HG03159 (cell line): ENCODE measurements at regions not wholly inside any gene's neighbourhood (a gene's known extent, or its start where the extent isn't known, plus 50 kb on each side); places are given as distances from the start of the nearest gene placed in this dataset.
"Not testable (repeated sequence)": the region's sequence is repeated elsewhere in the genome, so short reads cannot be mapped to it uniquely, and the experiment has no call there.

Source experiments
- ATAC-seq: cut with Tn5 transposase; IDR thresholded peaks from one replicate; pipeline ENCODE4 v1.9.1; 2021; ENCODE audit warnings: mild to moderate bottlenecking, moderate library complexity; ENCODE audit not compliant: unreplicated experiment

DNA sequence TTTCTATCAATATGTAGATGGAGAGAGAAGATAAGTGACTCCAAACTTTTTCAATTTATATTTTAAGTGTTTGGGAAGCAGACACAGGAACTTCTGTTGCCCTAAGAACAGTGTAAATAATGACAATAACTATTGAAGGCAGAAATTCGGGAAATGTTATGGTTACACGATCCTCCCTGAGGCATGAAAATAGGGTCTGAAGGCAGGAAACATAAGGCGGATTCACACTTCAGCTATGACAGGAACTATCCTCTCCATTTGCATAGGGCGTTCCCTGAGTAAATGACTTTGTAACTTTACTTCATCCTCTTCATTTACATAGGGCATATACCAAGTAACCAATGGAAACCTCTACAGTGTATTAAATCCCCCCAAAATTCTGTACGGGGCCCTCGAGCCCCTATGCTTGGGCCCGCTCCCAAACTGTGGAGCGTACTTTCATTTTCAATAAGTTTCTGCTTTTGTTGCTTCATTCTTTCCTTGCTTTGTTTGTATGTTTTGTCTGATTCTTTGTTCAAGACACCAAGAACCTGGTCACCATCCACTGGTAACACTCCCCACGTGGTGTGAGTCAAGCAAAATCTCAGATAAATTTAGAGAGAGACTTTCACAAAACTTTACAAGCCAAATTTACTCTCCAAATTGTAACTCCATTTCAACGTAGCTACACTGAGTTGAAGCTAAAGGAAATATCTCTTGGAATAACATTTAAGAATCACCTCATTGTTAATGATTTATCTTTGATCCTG, 2504.3 kb downstream of the ARAP2 start:
- ATAC-seq: no peak

DNA sequence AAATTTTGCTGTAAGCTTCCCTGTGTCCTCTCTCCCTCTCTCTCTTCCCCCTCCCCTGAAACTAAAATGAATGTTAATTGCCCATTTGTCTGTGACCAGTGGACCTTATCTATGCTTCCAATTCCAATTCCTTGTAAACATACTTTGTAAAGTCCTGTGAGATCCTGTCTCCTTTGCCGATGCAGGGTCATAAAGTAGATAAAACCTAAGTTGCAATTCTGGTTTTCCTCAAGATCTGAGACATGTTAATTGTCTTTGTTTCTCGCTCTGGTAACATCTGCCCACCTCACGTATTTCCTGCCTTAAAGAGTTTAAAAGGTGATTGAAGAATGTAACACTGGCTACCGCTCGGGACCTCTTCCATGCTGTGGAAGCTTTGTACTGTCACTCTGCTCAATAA, 2503.4 kb downstream of the ARAP2 start:
- not testable (repeated sequence) for ATAC-seq

DNA sequence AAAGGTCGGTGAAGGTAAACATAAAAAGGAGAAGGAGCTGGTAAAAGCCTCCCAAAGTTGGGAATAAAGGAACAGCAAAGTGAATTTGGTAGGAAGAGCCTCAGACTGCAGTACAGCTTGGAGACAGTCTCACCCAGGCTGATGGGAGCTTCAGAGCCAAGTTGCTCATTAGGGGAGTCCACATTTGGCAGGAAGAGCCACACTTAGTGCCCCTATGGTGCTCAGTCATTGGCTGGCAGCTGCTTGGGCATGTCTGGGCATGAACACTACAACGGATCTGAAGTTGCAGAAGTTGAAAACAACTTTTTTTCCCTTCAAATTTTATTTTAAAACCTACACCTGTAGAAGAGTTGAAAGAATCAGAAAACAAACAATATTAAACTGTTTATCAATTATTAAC, 2497.3 kb downstream of the ARAP2 start:
- ATAC-seq: no peak

DNA sequence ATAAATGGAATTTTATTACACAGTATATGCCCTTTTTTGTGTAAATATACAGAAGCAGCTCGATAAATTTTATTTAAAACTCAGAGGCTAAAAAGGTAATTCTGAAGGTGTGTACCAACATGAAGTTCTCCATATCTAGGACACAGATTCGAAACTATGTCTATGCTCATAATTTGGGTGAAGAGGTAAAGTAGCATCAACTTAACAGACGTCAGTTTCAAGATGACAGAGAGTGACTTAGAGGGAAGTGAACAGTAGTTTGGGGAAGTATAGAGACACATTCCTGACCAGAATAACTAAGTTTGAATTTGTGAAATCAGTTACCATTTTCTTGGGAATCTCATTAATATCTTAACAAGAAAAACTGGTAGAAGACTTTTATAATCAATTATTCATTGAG, 2493.3 kb downstream of the ARAP2 start:
- no peak for ATAC-seq

DNA sequence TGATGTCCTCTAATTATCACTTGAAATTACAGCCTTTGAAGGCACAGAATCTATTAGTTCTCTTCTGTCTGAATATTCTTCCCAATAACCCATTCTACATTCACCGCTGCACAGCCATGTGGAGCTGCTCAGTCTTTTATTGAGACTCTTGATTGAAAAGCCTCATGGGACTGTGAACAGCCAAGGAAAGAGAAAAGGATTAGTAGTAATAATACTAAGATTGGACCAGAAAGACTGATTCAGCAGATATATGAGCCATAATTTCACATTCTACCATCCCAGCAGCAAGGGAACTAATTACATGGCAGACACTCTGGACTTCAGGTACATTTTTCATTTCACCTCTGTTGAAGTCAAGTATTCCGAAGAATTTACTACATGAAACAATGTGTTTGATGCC, 2471.7 kb downstream of the ARAP2 start:
- no peak for ATAC-seq

DNA sequence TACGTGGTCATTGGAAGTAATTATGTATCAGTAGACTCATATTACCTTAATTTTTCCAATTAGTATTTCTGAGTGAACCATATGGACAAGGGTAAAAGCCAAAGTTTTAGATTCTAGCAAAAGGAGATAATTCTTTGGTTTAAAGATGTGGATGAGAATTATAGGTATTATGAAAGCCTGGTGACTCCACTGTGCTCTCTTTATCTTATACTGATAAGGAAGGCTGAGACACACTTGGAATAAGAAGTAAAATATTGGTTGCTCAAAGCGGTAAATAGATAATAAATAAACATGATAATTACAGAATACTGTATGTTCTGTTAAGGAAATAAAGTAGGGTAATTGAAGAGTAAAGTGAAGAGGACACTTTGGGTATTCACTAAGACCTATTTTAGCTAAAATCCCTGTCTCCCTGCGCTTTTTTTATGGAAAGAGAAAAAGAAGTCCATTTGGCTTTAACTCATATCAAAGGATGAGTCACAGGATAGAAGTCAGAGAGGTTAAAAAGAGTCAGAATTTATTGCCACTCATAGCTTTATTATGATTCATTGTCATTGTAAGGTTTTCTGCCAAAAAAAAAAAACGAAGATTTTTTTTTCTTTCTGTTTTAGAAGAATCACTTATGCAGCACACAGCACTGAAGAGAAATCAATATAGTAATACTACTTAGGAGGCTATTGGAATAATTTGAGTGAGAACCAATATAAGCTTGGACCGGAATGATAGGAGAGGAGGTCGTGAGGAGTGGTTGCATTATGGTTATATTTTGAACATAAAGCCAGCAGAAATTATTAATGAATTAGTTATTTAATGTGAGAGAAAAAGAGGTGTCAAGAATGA, 2463.1 kb downstream of the ARAP2 start:
- no peak for ATAC-seq

DNA sequence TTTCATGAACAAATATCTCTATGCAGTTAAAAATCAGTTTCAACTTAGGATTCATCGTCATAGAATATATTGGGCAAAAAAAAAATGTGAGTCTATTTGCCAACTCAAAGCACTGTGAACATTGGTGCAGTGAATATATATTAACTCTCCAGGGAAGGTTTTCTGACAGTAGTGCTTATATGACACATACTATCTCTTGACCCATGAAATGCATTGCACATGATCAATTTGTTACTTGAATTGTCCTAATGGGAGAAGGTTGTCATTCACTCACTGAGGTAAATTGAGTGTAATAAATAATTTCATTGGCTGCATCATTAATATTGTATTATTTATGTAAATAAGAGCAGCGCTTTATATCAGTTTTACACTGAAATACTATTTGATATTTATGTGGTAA, 2458.5 kb downstream of the ARAP2 start:
- no peak for ATAC-seq

DNA sequence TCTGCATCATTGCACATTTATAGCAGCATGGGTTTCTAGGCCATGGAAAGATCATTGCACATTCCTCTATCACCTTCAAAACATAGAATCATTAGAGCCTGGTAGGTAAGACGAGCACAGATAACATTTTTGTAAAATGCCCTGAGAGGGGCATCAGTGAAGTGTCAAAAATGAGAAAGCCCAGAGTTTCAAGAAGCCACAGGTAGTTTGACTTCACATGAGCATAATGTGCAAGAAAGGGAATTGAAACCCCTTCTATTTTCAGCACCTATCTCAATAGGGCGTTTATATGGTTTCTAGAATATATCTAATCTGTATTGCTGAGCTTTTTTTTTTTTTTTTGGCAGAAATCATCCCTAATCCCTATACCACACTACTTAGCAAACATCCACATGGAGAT, 2441.7 kb downstream of the ARAP2 start:
- no peak for ATAC-seq

DNA sequence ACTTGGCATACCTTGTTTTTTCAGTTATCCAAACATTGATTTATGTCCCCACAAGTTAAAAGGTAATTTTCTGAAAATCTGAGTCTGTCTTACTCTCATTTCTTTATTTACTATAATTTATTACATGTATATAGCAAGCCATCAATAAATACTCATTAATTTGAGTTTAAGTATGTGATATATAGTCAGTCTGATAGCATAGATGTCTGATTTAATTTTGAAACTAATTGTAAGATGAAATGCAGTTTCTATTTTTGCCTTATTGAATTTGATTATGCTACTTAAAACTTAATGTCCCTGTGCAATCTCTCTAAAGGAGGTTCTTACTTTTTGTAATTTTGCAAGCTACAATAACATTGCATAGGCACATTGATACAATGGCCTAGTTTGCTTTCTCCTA, 2418.6 kb downstream of the ARAP2 start:
- ATAC-seq: no peak

DNA sequence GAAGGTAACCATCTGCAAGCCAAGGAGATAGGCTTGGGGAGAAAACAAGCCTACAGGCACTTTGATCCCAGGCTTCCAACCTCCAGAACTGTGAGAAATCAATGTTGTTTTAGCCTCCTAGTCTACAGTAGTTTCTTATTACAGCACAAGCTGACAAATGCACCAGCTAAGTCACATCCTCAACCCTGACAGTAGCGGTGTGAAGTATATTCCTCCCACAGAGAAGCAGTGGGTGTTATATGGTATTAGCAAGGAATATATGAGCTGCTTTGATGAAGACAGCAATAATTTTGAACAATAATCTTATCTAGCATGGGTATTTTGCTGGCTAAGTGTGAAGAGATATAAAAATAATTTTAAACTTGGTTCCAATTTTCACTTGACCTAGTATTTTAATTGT, 2415.0 kb downstream of the ARAP2 start:
- not testable (repeated sequence) for ATAC-seq

DNA sequence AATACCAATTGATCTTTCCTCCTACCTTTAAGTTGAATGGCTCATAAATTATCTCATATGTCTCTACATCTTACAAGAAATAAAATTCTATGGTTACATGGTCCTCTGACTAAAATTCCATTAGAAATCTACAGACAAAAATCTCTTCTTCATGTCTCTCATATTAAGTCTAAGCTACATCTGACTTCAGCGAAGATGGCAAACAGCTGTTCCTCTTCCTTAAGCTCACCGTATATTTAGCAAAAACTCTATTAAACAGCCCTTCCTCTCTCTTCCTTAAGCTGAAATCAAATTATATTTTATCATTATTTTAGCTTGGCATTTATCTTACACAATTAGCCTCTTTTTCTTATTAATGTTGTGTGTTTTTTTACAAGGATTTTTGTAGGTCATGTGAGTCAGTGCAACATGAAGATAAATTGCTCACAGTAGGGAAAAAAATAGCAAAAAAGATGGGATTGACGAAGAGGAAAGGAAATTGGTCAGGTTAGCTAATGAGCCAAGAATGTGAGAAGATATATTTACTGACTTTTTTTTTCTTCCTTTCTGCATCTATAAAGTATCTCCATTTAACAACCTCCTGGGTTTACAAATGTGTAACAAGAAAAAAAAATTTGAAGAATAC, 2412.8 kb downstream of the ARAP2 start:
- no peak for ATAC-seq

DNA sequence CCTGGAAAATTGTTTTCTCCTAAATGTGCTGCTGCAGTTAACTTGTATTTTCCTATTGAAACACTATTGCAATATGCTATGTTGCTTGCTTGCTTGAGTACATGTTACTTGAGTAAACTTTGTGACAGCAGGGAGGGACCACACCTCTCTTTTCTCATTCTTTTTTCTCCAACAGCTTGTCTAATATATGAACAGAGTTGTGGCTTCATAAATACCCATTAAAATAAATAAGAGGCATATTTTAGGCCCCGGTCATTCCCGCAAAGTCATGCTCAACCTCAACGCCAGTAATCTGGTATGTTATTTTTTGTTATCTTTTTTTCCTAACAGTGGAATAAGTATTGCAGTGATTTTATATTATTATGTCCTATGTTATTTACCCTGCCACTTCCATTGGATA, 2408.6 kb downstream of the ARAP2 start:
- ATAC-seq: not testable (repeated sequence)

DNA sequence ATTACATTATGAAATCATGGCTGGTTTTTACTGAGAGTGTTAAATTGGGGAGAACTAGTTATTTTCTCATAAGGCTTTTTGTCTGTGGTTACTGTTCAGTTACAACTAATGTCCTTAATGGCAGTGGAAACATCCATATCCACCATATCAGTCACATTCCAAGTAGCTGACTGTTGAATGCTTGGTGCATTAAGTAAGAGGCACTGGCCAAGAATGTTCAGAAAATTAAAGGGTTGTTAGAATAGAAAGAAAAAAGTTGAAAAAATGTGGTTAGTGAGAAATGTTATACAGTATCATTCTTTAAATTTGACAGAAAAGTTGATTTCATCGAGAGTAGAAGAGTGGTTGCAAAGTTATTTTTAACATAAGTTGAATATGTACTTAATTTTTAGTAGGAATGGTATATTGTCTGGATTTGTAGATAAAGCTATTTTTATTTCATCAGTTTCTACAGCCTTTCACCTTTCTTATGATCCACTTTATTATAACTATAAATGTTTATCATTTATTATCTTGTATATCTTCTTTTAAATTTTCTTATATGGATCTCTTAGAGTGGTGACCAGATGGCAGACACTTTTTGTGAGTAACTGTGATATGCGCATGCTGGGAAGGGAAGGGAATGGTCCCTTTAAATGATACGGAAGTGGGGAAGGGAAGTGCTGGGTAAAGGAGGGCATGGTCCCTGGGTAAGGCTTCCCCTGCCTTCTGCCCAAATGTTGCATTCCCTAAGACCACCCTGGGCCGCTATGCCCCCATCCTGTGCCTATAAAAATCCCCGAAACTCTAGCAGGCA, 2407.1 kb downstream of the ARAP2 start:
- no peak for ATAC-seq

DNA sequence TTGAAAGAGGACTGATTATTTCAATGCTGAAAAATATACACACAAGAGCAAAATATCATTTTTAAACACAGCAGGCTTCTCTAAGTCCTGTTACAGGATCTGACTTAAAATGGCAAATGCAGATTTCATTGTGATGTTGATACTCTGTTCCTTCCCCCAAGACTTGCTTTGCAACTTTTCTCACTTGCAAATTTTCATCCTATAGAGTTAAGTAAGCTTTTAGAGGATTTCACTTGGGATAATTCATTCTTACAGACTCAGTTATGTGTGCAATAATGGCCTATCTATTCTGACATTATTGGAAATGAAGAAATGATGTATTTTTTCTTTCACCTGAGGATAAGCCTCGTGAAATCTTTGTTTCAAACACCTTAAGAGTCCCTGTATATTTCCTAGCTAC, 2403.2 kb downstream of the ARAP2 start:
- no peak for ATAC-seq

DNA sequence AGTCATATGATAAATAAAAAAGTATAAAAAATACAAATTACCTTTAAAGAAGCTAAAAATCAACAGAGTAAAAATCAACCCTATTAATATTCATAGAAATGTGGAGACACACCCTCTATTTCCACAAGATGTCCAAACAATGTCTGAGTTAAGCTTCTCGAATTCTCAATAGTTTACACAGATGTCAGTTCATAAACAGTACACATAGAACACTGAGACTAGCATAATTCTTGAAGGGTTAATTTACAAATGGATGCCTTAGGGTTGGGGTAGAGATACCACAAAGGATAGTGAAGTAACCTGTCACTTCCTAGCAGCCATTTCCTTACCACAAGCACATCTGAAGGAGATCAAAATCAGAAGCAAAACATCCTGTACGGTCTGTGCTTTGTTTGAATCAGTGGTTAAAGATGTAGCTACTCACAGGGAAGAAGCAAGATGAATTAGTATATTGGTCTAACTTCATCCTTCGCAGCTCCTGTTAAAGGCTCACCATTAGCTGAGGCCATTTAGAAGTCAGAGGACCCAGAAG, 2393.9 kb downstream of the ARAP2 start:
- no peak for ATAC-seq

DNA sequence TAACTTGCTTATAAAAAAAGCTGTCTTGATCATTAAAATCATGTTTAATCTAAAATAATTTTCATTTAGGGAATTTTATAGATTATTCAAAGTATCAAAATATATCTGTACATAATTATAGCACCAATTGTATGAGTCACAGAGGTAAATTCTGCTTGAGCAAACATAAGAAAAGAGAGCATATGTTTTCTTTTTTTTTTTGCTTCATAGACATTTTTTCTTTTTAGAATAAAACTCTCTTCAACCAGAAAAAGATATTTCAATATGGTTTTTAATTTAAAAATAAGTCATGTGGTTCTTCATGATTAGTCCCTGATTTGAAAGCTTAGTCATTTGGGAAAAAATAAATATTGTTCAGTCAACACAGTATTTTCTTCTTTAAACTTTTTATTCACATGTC, 2390.6 kb downstream of the ARAP2 start:
- not testable (repeated sequence) for ATAC-seq

DNA sequence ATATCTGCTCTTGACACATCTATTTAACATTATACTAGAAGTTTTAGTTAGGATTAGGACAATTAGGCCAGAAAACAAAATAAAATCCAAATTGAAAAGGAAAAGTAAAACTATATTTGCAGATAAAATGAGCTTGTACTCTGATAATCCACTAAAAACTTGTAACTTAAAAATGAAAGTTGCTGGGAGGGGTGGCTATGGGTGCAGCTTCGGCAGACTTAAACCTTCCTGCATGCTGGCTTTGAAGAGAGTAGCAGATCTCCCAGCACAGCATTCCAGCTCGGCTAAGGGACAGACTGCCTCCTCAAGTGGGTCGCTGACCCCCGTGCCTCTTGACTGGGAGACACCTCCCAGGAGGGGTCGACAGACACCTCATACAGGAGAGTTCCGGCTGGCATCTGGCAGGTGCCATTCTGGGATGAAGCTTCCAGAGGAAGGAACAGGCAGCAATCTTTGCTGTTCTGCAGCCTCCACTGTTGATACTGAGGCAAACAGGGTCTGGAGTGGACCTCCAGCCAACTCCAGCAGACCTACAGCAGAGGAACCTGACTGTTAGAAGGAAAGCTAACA, 2379.9 kb downstream of the ARAP2 start:
- no peak for ATAC-seq

DNA sequence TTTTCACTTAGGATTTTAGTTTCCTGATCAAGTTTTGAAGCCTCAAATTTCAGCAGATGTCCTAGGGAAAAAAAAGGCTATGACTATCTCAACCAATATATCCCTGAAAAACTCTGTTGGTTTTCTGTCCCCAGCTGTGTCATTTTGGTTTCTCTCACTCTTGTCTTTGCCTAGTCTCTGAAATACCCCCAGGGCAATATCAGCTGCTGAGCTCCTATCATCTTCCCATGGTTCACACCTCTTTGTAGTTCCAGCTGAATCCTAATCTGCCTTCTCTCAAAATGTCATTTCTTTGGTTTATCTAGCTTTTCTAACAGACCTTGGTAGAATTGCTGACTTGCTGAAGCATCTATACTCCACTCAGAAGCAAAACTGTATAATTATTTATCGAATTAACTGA, 2370.5 kb downstream of the ARAP2 start:
- ATAC-seq: no peak

DNA sequence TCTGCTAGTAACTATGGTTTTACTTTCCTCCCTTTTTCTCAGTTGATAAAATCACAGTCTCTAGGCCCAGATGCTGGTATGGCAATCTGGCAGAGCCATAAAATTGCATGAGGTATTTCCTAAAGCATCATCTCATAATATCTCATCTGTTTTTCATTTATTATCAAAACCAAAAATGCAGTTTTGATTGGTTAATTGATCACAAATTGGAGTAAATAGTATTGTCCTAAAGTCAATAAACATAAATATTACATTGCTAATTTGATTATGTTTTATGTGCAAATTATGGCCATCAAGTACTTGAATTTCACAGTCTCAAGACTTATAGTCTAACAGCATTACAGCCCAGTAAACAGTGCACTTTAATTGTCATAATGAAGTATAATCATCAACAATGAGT, 2365.6 kb downstream of the ARAP2 start:
- ATAC-seq: no peak

DNA sequence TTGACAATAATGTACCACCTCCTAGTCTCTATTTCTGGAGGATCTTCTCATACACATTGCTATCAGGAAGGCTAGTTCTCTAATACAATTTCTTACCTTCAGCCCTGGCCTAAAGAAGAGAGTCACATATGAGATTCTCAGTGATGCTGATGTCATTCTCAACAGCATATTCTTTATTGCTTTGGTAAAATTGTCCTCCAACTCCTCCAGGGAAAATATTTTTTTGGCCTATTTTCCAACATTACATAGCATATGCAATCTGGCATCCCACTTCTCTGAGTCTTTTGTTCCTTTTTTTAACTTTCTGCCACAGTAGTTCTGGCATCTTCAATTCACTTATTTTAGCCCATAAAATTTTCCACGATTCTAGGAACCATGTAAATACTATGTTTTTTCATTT, 2363.1 kb downstream of the ARAP2 start:
- no peak for ATAC-seq
